NB4 (cell line): ENCODE measurements at regions not wholly inside any gene's neighbourhood (a gene's known extent, or its start where the extent isn't known, plus 50 kb on each side); places are given as distances from the start of the nearest gene placed in this dataset.

ENCODE experiments used
- DNase-seq: peaks from one replicate; pipeline ENCODE4 v3.0.0; 2010; ENCODE audit warnings: low read depth
- H3K4me3 ChIP-seq: one replicate; pipeline ENCODE4 v1.5.1; 2011; ENCODE audit warnings: mild to moderate bottlenecking, low read depth, low read length, moderate library complexity
- CTCF ChIP-seq: IDR thresholded peaks from one replicate; pipeline ENCODE4 v1.5.1; 2012; ENCODE audit warnings: low read depth, low read length
- MAX ChIP-seq: IDR thresholded peaks from 2 replicates; pipeline ENCODE4 v1.6.1; 2011; ENCODE audit warnings: low read depth, low read length
- MYC ChIP-seq: IDR thresholded peaks from 2 replicates; pipeline ENCODE4 v1.6.1; 2011; ENCODE audit warnings: low read depth, low read length
- POLR2A ChIP-seq: IDR thresholded peaks from 2 replicates; pipeline ENCODE4 v1.6.1; 2011; ENCODE audit warnings: mild to moderate bottlenecking; ENCODE audit not compliant: insufficient read length; ENCODE audit errors: extremely low read depth

- no peak for TF ChIP-seq CTCF
- no peak for TF ChIP-seq MAX
- TF ChIP-seq POLR2A, result no peak
- TF ChIP-seq MYC, result no peak
- DNase-seq, result no peak
- no peak overlapping the region for H3K4me3 ChIP-seq
Measured at GRCh38 chr5:158492841-158493242, 606.9 kb downstream of the EBF1 start.

- H3K4me3 ChIP-seq, result no peak overlapping the region
- TF ChIP-seq POLR2A (no peak), CTCF (no peak), MAX (no peak), MYC (no peak)
- no peak for DNase-seq
Measured at GRCh38 chr5:158492136-158492535, 607.6 kb downstream of the EBF1 start.

GRCh38 chr5:158487664-158488063, 612.1 kb downstream of the EBF1 start:
- no peak for DNase-seq
- TF ChIP-seq MAX, result no peak
- H3K4me3 ChIP-seq, result no peak overlapping the region

GRCh38 chr5:158487156-158487555, 612.6 kb downstream of the EBF1 start:
- TF ChIP-seq MAX (no peak), CTCF (no peak), MYC (no peak), POLR2A (no peak)
- no peak overlapping the region for H3K4me3 ChIP-seq
- DNase-seq, result no peak

- H3K4me3 ChIP-seq, result no peak overlapping the region
- TF ChIP-seq MYC (no peak), POLR2A (no peak), MAX (no peak)
- DNase-seq, result no peak
Measured at GRCh38 chr5:158486566-158486965, 613.1 kb downstream of the EBF1 start.

- DNase-seq, result no peak
- H3K4me3 ChIP-seq, result no peak overlapping the region
- TF ChIP-seq MYC (no peak), POLR2A (no peak), MAX (no peak), CTCF (no peak)
Measured at GRCh38 chr5:158485604-158486081, 614.1 kb downstream of the EBF1 start.

GRCh38 chr5:158485047-158485446, 614.7 kb downstream of the EBF1 start:
- no peak overlapping the region for H3K4me3 ChIP-seq
- DNase-seq, result no peak
- no peak for TF ChIP-seq POLR2A
- no peak for TF ChIP-seq MAX
- TF ChIP-seq MYC, result no peak
- TF ChIP-seq CTCF, result no peak
